ENCODE measurements at regions not wholly inside any gene's neighbourhood (a gene's known extent, or its start where the extent isn't known, plus 50 kb on each side); places are given as distances from the start of the nearest gene placed in this dataset.

DNA sequence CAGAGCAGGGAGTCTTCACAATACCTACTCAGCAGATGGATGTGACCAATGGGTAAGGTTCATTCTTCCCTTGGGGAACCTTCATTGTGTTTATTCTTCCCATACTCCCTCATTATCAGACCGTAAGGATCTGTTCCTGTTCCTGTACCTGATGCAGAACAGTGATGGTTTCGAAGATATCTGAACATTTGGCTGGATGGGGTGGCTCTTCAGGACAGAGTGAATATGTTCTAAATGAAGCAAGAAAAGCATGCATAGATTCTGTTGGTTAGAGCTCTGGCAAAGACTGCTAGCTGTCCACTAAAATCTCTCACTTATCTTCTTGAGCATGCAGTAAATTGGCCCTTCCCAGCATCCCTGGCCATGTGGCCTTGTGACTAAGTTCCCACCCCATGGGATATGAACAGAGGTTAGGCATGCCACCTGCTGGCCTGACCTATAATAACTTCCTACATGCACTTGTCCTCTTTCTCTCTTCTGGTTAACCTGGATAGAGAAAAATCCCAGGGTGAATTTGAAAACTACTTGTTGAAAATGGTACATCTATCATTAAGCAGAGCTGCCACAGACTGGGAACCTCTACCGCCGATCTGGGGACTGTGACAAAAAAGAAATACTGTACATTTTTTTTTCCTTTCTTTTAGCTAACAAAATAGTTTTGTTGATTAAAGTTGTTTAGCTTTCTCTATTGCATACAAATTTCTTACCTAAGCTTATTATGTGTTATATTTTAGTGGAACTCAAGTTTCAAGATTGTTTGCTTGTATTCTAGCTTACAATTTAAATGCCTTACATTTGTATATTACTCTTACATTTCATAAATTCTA is 60.0 kb upstream of the BANK1 start:
- DNase-seq (peak; percentile 5 to 73 (median 26)), ATAC-seq (peak; percentile 57 to 70)
- Mint-ChIP-seq H3K36me3 (no peaks in the 10 kb centered on the region), H3K4me3 (no peak overlapping the region), H3K4me1 (peaks cover 0 to 3% (median 0%) of the 10 kb centered on the region in 4 donors), H3K9me3 (no peaks in the 10 kb centered on the region), H3K27me3 (peaks cover 0 to 6% (median 5%) of the 10 kb centered on the region in 5 donors), H3K27ac (peak overlapping the region in 2 of 10 donors; percentile 3 to 49)
- POLR2A ChIA-PET: interaction anchor here (1.0 kb wide), 1 partner anchor 1637 kb away, joined by 3 read pairs; no protein-coding TSS in a partner anchor

DNA sequence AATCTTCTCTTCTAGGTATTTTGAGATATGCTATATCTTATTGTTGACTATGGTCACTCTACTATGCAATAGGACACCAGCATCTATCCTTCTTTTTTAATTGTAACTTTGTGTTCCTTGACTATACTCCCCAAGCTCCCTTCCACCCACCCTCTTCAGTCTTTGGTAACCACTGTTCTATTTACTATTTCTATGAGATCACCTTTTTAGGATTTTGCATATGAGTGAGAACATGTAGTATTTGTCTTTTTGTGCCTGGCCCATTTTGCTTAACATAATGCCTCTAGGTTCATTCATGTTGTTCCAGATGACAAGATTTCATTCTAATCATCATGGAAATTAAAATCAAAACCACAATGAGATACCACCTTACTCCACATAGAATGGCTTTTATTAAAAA is 63.3 kb upstream of the BANK1 start:
- Mint-ChIP-seq H3K9me3 (no peaks in the 10 kb centered on the region), H3K27ac (no peak overlapping the region), H3K4me1 (peaks cover 0 to 7% (median 2%) of the 10 kb centered on the region in 4 donors), H3K4me3 (no peak overlapping the region), H3K36me3 (no peaks in the 10 kb centered on the region), H3K27me3 (peaks cover 0 to 5% (median 3%) of the 10 kb centered on the region in 5 donors)
- POLR2A ChIA-PET: no interaction called here
- DNase-seq (no peak), ATAC-seq (no peak)

DNA sequence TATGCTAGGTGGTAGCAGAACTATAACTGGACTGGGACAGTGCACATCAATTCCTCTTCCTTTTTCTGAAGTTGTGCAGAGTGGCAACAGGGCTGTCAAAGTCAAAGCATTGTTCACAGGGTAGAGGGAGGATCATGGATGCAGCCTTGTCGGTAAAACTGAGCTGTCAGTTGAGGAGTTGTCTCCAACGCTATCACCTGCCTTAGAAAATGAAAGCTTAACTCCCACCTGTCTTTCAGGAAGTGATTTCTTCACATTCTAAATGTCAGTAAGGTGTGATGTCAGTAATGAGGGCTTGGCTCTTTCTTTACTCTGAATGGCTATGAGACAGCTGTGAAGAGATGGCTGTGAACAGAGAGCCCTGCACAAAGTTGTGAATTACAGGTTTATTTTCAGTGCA is 66.4 kb upstream of the BANK1 start:
- peak overlapping the region in 4 of 10 donors; percentile 1 to 26 (median 24) for H3K4me3 Mint-ChIP-seq
- POLR2A ChIA-PET: no interaction called here
- H3K27ac Mint-ChIP-seq: no peak overlapping the region
- peaks cover 0 to 2% (median 0%) of the 10 kb centered on the region in 5 donors for H3K27me3 Mint-ChIP-seq
- peak in 2 of 10 donors; percentile 1 to 2 for DNase-seq
- H3K9me3 Mint-ChIP-seq: no peaks in the 10 kb centered on the region
- H3K4me1 Mint-ChIP-seq: peaks cover 0 to 5% (median 2%) of the 10 kb centered on the region in 4 donors
- H3K36me3 Mint-ChIP-seq: no peaks in the 10 kb centered on the region
- ATAC-seq: peak in 1 of 2 donors; percentile 47

DNA sequence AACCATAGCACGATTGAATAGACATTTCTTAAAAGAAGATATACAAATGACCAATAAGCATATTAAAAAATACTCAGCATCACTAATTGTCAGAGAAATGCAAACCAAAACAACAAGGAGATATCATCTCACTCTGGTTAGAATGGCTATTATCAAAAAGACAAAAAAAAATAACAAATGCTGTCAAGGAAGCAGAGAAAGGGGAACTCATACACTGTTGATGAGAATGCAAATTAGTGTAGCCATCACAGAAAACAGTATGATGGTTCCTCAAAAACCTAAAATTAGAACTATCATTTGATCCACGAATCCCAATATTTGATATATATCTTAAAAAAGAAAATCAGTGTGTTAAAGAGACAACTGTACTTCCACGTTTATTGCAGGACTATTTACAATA is 71.7 kb upstream of the BANK1 start:
- Mint-ChIP-seq H3K9me3 (peaks cover 7 to 32% (median 14%) of the 10 kb centered on the region in 9 donors), H3K27me3 (peaks cover 0 to 7% (median 0%) of the 10 kb centered on the region in 5 donors), H3K27ac (no peak overlapping the region), H3K36me3 (peaks cover 0 to 15% (median 0%) of the 10 kb centered on the region in 3 donors), H3K4me1 (peaks cover 0 to 3% (median 0%) of the 10 kb centered on the region in 4 donors), H3K4me3 (no peak overlapping the region)
- no peak for DNase-seq
- POLR2A ChIA-PET: no interaction called here
- ATAC-seq: no peak

DNA sequence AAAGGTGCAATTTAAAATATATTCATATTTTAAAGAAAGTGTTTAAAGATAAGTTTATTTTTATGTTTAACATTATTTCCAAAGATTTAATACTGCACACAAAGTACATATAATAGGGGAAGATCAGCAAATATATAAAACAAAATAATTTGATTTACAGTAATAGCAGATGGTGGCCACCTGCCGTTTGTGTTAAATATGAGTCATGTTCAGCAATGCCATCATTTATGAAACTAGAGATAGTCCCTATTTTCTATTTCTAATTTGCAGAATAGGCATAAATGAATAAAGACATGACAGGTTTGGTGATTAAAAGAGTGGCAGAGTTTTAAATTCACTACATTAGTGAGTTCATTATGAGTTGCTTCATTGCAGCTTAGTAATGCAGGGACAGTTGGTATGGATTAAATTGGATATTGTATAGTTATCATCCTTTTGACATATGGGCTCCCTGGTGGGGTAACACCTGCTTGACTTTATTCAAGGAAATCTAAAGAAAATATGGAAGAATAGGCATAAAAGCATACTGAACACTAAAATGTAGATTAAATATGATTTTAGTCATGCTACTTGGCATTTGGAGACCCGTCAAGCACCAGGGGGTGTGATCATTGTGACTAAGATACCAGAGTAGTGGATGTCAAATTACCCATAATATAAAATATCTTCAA is 78.8 kb upstream of the BANK1 start:
- DNase-seq: no peak
- peaks cover 0 to 21% (median 10%) of the 10 kb centered on the region in 9 donors for H3K9me3 Mint-ChIP-seq
- no peaks in the 10 kb centered on the region for H3K4me1 Mint-ChIP-seq
- no peak overlapping the region for H3K27ac Mint-ChIP-seq
- H3K36me3 Mint-ChIP-seq: peaks cover 0 to 13% (median under 1%) of the 10 kb centered on the region in 3 donors
- POLR2A ChIA-PET: no interaction called here
- peaks cover 0 to 7% (median 0%) of the 10 kb centered on the region in 5 donors for H3K27me3 Mint-ChIP-seq
- H3K4me3 Mint-ChIP-seq: no peak overlapping the region
- no peak for ATAC-seq

DNA sequence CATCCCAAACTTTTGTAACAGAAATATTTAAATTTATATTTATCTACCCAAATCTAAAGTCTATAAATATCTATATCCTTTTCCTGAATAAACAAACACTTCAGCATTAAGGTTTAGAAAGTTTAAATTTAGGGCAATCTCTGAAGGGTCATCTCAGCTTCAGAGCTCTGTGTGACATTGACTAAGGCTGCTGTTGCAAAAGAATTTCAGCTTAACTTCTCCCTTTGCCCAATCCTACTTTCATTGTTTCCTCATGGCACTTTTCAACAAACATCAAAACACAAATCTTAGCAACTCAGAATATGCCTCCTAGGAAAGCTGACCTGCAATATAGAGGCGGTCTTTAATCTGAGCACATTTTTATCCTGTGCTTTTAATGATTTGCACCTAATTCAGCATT is 79.7 kb upstream of the BANK1 start:
- no peak overlapping the region for H3K27ac Mint-ChIP-seq
- peaks cover 0 to 30% (median 17%) of the 10 kb centered on the region in 9 donors for H3K9me3 Mint-ChIP-seq
- H3K4me1 Mint-ChIP-seq: no peaks in the 10 kb centered on the region
- H3K27me3 Mint-ChIP-seq: peaks cover 0 to 5% (median 0%) of the 10 kb centered on the region in 5 donors
- no peak for ATAC-seq
- H3K36me3 Mint-ChIP-seq: peaks cover 0 to 19% (median 5%) of the 10 kb centered on the region in 3 donors
- no peak for DNase-seq
- POLR2A ChIA-PET: no interaction called here
- no peak overlapping the region for H3K4me3 Mint-ChIP-seq

DNA sequence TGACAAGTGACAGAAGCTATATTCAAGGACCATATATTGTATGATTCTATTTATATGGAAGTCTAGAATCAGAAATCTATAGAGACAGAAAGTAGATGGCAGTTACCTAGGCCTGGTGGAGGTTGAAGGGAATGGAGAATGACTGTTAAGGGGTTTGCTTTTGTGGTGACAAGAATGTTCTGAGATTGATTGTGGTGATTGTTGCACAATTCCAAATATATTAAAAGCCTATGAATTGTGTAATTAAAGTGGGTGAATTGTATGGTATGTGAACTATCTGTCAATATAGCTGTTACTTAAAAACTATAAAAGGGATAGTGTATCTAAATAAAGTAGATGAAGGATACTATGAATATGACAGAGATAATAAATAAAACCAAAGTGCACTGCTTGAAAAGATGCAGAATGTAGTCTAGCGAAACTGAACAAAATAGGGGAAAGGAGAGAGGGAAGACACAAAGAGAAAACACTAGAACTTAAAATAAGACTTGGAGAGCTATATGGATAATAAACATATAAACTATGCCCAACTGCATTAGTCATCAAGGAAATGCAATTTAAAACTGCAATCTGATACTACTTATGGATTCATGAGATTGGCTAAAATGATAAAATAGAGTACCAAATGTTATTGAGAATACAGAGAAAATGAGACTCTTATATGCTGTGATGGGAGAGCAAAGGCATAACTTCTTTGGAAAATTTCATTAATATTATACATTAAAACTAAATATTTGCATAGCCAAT is 82.1 kb upstream of the BANK1 start:
- no peak for DNase-seq
- Mint-ChIP-seq H3K36me3 (peaks cover 0 to 10% (median 5%) of the 10 kb centered on the region in 3 donors), H3K4me1 (no peaks in the 10 kb centered on the region), H3K27me3 (peaks cover 0 to 3% (median 0%) of the 10 kb centered on the region in 5 donors), H3K9me3 (peaks cover 0 to 25% (median 8%) of the 10 kb centered on the region in 9 donors), H3K27ac (no peak overlapping the region), H3K4me3 (no peak overlapping the region)
- POLR2A ChIA-PET: no interaction called here
- no peak for ATAC-seq

DNA sequence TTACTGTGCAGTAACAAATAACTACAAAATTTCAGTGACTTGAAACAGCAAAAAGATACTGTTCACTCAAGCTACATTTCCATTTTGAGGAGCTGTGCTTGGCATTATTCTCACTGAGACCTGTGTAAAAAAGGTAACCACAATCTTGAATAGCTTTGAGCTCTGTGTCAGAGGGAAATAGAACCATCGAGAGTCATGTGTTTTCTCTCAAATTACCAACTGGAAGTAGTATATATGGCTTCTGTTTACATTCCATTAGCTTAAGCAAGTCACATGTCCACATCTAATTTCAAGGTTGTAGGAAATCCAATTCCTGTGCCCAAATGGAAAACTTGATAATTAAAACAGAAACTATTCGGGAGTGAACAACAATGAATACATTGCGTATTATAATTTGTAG is 82.9 kb upstream of the BANK1 start:
- DNase-seq (no peak), ATAC-seq (no peak)
- H3K27me3 Mint-ChIP-seq: peaks cover 0 to 3% (median 0%) of the 10 kb centered on the region in 5 donors
- H3K36me3 Mint-ChIP-seq: peaks cover 0 to 10% (median 5%) of the 10 kb centered on the region in 3 donors
- H3K27ac Mint-ChIP-seq: no peak overlapping the region
- no peaks in the 10 kb centered on the region for H3K4me1 Mint-ChIP-seq
- H3K9me3 Mint-ChIP-seq: peaks cover 0 to 25% (median 8%) of the 10 kb centered on the region in 9 donors
- POLR2A ChIA-PET: no interaction called here
- H3K4me3 Mint-ChIP-seq: no peak overlapping the region

DNA sequence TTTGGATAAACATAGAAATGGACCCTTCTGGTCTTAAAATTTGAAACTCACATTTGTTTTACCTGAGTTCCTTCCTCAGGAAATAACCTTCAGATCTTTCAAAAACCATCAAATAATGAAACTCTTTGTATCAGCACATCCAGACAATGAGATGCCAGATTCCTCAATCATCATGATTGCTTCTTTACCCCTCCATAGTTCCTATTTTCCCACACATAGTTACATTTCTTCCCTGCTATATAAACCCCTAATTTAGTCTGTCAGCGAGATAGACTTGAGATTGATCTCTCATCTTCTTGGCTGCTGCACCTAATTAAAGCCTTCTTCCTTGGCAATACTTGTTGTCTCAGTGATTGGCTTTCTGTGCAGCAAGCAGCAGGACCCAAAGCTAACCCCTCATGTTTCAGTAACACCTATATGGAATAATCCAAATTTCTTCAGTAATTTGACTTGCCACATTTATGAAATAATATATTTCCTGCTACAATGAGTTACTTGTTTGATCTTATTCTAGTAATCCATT is 83.9 kb upstream of the BANK1 start:
- Mint-ChIP-seq H3K4me3 (no peak overlapping the region), H3K27me3 (peaks cover 0 to 3% (median 0%) of the 10 kb centered on the region in 5 donors)

DNA sequence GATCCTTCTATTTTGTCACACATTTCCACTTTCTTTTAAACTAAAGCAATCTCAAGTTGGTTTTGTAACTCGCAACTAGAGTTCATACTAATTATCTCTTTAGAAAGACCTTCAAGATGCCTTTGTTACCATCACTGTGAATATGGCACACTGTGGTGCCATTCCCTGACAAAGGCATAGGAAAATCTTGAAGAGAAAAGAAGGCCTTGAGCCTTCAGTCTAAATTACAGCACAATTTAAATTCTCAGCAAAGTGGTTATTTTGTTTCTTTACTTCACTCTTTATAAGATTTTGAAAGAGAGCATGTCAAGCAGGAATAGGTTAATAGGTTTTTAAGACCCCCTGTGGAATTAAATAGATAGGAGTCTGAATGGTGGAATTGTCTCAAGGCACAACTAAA is 89.0 kb upstream of the BANK1 start:
- Mint-ChIP-seq H3K9me3 (peaks cover 0 to 14% (median 5%) of the 10 kb centered on the region in 9 donors), H3K4me1 (peaks cover 0 to 4% (median 0%) of the 10 kb centered on the region in 4 donors), H3K4me3 (no peak overlapping the region), H3K27ac (no peak overlapping the region), H3K36me3 (peaks cover 0 to 7% (median 3%) of the 10 kb centered on the region in 3 donors), H3K27me3 (peaks cover 0 to 4% (median 0%) of the 10 kb centered on the region in 5 donors)
- DNase-seq (no peak), ATAC-seq (no peak)
- POLR2A ChIA-PET: no interaction called here

More for the DNA sequence above, 83.9 kb upstream of the BANK1 start:
- POLR2A ChIA-PET: no interaction called here
- Mint-ChIP-seq H3K4me1 (no peaks in the 10 kb centered on the region), H3K27ac (no peak overlapping the region), H3K36me3 (peaks cover 0 to 10% (median 5%) of the 10 kb centered on the region in 3 donors), H3K9me3 (peaks cover 0 to 25% (median 8%) of the 10 kb centered on the region in 9 donors)
- ATAC-seq (no peak), DNase-seq (no peak)

DNA sequence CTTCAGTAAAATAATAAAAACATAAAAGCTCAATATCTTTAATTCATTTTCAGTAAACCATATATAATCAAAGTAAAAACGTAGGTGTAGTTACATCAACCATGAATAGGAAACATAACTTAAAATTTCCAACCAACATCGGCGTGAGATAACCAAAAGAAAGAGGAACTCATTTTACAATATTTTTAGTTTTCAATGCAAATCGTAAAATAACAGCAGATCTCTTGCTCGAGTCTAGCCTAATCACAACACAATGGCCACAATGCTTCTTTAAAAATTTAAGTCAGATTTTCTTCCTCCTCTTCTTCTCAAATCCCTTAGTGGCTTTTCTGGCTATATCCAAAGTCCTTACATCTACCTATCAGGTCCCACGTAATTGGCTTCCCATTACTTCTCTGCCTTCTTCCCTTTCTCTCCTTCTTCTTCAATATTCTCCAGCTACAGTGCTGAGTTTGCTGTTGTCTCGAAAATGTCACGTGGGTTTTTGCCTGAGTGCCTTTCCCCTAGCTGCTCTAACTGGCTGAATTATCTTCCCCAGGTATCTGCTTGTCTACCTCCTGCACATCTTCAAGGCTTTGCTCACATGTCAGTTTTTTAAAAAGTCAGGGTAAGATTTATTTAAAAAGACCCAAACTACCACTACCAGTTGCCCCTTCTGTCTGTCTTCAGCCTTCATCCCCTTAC is 90.9 kb upstream of the BANK1 start:
- H3K4me1 Mint-ChIP-seq: peaks cover 0 to 4% (median 0%) of the 10 kb centered on the region in 4 donors
- peak in 1 of 10 donors; percentile 1 for DNase-seq
- H3K27ac Mint-ChIP-seq: peak overlapping the region in 1 of 10 donors; percentile 31
- H3K4me3 Mint-ChIP-seq: peak overlapping the region in 1 of 10 donors; percentile 72
- POLR2A ChIA-PET: no interaction called here
- H3K27me3 Mint-ChIP-seq: peaks cover 0 to 4% (median 0%) of the 10 kb centered on the region in 5 donors
- no peak for ATAC-seq
- no peaks in the 10 kb centered on the region for H3K36me3 Mint-ChIP-seq
- no peaks in the 10 kb centered on the region for H3K9me3 Mint-ChIP-seq

DNA sequence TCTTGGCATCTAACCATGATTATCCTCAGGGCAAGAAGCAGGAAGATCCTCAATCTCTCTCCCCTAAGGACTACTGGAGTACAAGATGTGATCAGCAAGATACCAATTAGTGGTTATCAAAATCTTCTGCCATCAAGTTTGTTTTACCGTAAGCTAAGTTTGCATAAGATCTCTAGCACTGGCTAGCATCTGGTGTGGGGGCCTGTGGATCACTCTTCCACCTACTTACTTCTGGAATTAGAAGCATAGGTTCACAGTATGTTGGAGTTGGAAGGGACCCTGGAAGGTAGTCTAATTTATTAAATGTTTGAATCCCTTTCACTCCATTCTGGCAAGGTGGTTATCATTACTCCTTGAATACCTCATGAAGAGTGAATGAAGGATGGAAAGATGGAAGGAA is 93.3 kb upstream of the BANK1 start:
- Mint-ChIP-seq H3K9me3 (no peaks in the 10 kb centered on the region), H3K4me3 (no peak overlapping the region), H3K27me3 (peaks cover 0 to 5% (median 3%) of the 10 kb centered on the region in 5 donors), H3K36me3 (no peaks in the 10 kb centered on the region), H3K4me1 (peaks cover 0 to 11% (median 0%) of the 10 kb centered on the region in 4 donors), H3K27ac (no peak overlapping the region)
- DNase-seq (no peak), ATAC-seq (no peak)
- POLR2A ChIA-PET: no interaction called here

Measured in naive thymus-derived CD8-positive, alpha-beta T cell (primary cell).